Esophagus mucosa (tissue), 1 donor: ENCODE measurements at regions not wholly inside any gene's neighbourhood (a gene's known extent, or its start where the extent isn't known, plus 50 kb on each side); places are given as distances from the start of the nearest gene placed in this dataset.
"Not testable (repeated sequence)": the region's sequence is repeated elsewhere in the genome, so short reads cannot be mapped to it uniquely, and the experiment has no call there.

ENCODE experiments used
- ATAC-seq: fragments of 200-7000 bp; cut with Tn5 transposase; one replicate; pipeline ENCODE4 v1.9.1; 2020
- donor health status: DM: yes; HTN: yes; CAD: no.

DNA sequence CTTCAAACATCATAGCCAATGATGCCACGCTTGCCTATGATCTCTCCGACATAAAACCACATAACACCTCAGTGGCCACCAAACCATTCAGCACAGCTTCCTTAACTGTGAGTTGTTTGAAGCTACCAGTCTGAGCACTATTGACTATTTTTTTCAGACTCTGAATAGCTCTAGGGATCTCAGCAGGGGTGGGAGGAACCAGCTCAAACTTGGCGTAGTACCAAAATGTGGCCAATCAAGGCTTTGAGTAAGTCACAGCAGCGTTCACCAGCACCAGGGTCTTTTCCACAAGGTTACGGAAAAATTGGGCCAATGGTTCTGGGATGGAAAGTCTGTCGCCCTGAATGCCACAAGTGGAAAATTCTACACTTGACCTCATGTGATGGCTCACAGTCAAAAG is 70.6 kb downstream of the SMPDL3A start:
- no peak for ATAC-seq

DNA sequence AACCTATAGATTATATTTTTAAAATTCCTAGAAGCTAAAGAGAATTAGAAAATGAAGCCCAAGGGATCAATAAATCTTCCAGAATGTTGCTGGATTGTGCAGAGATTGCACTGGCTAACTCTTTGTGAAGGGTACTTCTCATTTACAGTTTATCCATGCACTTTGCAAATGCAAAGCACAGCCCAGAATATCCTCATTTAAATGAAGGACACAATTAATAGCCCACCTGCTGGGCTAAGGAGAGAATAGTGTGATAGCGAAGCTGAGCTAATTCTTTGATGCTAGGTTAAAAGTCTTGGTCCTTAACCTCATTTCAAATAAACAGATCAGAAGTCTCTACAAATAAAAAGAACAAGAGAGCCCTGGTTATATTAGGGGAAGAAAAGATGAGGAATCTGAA is 72.5 kb downstream of the SMPDL3A start:
- no peak for ATAC-seq

DNA sequence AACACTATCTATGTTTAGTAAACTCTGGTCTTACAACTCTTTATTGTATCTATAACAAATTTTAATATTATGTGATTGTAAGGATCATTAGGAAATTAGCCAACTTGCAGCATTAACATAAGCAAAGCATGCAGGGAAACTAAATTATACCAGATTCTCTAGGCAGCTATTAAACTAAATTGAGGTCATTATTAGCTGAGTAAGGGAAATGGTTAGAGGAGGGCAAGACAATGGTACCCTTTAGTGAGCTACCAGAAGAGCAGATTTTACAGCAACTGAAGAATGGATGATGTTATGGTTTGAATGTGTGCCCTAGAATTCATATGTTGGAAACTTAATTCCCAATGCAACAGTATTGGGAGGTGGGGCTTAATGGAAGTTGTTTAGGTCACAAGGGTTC is 79.1 kb downstream of the SMPDL3A start:
- ATAC-seq, result no peak

DNA sequence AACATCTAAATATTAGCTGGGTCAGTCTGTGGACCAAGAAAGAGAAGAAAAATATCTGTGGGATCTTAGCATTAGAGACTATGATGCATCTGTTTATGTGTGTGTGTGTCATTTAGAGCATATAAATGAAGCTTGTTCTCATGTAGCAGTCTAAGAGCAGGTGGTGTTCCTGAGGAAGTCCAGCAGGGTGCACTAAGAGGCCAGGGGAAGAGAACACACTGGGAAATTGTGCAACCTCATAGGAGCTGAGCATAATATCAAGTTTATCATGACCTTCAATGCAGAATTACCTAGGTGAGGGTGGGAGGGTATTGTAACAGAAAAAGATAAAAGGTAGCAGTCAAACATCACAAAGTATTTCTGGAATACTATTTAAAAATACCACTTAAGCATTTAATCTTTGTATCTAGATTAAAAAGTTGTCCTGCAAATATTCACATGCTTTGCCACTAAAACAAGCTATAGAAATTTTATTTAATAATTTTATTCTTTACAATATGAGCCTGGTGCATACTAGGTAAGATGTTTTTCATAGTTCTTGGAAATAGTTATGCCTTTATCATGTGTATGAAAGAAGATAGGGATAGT is 80.5 kb downstream of the SMPDL3A start:
- peak; percentile 79 for ATAC-seq

DNA sequence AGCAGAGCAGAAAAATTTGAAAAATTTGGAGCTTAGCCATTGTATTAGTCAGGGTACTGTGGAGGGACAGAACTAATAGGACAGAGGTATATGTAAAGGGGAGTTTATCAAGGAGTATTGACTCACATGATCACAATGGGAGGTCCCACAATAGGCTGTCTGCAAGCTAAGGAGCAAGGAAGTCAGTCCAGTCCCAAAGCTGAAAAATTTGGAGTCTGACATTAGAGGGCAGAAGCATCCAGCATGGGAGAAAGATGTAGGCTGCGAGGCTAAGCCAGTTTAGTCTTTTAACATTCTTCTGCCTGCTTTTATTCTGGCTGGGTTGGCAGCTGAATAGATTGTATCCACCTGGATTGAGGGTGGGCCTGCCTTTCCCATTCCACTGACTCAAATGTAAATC is 82.0 kb downstream of the SMPDL3A start:
- no peak for ATAC-seq

DNA sequence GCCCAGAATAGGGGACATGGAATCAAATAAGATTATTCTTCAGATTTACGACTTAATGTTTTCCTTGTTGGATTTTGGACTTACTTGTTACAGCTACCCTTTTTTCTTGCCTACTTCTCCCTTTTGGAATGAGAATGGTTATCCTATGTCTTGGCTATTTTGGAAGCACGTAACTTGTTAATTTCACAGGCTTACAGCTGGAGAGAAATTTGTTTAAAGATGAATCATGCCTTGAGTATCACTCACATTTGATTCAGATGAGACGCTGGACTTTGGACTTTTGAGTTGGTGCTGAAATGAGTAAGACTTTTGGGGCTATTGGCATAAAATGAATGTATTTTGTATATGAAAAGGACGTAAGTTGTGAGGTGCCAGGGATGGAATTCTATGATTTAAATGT is 83.3 kb downstream of the SMPDL3A start:
- ATAC-seq, result no peak

DNA sequence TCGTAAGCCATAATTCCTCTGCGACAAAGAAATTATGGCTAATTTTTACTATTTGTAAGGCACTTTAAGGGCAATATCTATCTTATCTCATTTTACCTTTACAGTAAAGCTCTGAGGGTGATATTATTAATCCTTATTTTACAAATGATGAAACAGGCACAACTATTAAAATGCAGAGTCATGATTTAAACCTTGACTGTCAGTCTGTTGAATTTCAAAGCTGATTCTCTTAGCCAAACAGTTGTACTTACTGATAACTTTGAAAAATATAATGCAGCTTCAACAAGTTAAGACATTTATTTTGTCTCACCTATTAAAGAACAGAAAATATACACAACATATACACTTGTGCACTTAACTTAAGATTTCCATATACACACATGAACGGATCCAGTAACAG is 88.2 kb downstream of the SMPDL3A start:
- no peak for ATAC-seq

DNA sequence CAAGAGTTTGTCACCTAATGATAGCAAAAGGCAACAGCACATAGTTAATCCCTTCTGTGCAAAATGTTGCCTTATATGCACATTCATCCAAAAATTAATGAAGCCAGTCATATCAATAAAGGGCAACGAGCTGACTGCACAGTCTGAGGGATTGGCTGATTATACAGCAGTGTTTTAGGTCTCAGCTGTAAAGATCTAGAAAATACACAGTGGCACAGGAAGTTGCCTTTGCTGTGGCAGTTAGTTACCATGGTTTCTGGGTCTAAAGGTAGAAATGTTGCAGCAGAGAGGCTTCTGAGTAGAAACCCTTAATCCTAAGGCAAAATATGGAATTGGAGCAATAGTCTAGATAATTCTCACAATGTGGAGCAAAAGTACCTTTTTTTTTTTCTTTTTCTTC is 89.7 kb downstream of the SMPDL3A start:
- no peak for ATAC-seq

DNA sequence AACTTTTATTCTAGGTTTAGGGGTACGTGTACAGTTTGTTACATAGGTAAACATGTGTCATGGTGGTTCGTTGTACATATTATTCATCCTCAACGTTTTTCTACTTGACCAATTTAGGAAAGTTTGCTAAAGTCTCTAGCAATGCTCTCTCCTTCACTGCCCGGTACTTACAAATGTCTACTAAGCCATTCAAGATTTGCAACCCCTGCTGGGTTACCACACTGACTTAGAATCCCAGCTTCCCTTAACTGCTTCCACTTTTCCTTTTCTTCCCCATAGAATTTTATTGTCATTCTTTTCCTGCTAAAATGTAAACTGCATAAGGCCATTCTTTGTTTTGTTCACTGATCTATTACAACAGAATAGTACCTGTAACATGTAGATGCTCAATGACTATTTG is 97.4 kb downstream of the SMPDL3A start:
- ATAC-seq, result no peak

DNA sequence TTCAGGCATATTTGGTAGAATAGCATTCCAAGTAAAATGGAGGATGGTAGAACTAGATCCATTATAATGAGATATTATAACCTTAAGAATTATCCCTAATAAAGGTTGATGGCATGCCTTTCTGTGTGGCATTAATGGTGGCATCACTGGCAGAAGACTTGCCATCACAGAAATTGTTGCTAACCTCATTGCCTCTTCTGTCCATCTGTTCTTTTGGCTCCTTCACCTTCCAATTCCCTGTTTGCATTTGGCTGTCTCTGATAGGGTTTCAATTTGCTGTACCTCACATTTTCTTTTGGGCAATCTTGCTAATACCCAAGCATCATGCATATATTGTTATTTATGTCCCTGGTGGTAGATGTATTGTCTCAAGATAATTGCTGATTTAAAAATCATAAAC is 98.9 kb downstream of the SMPDL3A start:
- no peak for ATAC-seq

DNA sequence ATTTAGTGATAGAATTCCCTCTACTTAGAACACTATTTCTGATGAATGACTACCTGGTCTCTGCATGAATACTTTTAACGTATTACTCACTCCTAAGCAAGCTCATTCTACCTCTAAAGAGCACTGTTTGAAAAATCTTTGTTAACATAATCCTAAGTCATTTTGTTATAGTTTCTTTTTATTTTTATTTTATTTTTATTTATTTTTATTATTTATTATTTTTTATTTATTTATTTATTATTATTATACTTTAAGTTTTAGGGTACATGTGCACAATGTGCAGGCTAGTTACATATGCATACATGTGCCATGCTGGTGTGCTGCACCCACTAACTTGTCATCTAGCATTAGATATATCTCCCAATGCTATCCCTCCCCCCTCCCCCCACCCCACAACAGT is 99.6 kb downstream of the SMPDL3A start:
- not testable (repeated sequence) for ATAC-seq

DNA sequence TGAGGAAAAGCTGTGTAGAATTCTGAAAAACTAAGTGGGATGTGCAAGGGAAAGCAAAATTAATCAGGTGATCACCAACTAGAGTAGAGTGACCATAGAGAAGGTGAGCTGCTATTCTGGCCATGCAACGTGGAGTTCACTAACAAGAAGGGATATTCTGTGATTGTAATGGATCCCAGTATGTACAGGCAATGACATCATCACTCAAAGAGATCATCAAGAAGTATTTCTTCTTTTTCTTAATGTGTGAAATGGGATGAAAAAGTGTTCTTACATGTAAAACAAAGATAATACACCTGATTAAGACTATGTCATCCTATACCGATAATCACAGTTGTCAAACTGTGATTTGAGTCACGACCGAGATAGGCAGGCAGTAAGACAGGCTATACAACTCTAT is 101.2 kb downstream of the SMPDL3A start:
- ATAC-seq, result no peak

DNA sequence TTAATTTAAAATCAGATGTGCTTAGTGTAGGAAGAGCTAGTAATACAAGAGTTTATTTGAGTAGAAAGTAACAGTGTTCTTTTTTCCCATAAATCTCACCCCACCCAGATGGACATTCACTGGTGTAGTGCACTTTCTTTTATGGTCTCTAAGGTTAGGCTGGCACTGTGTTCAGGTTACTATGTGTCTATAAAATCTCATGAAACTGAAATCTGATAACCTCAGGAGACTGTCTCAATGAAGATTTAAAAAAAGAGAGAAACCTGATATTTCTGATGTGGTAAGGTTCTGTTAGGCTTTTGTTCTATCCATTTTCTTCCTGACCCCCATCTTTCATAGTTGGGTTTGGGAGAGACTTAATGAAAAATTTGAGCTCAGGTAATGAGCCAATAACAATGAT is 101.2 kb upstream of the CLVS2 start:
- ATAC-seq, result no peak

DNA sequence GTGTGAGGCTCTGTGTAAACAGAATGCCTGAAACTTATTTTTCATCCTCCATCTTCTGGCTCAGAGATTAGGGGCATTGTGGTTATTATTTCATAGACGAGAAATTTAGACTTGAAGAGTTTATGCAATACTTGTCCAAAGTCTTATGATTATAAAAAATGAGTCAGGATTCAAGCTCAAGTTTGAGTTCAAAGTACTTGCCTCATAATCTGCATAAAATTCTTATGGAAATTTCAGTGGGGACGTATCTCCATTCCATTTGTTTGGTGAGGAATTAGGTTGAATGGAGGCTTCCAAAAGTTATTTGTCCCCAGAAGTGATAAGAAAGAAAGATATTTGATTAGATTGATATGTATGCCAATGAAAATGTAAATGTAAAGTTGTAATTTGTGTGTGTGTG is 93.7 kb upstream of the CLVS2 start:
- ATAC-seq, result no peak

DNA sequence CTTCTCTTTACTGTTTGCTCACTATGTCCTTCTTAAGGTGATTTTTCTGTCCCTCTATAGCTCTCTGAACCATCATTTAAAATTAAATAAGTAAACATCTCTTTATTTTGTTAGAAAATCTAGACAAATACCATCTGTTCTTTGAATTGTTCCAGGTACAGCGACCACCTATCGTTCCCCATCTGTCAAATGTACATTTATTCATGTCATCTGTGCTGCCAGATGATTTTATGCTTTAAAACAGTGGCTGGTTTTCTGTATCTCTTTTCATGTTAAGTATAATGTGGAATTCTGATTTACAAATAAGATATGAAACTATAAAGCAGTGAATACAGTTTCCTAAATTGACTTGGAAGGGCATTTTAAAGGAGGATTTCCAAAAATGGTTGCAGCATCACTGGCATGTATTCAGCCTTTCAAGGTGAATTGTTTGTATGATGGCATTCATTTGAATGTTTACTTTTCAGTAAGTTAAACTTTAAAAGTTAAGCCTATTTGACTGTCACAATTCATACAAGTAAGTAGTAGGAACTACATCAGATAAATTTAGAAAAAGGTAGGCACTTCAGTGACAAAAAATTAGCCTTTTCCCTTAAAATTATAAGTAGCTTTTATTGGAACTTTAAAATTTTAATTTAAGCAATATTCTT is 92.6 kb upstream of the CLVS2 start:
- ATAC-seq, result no peak

DNA sequence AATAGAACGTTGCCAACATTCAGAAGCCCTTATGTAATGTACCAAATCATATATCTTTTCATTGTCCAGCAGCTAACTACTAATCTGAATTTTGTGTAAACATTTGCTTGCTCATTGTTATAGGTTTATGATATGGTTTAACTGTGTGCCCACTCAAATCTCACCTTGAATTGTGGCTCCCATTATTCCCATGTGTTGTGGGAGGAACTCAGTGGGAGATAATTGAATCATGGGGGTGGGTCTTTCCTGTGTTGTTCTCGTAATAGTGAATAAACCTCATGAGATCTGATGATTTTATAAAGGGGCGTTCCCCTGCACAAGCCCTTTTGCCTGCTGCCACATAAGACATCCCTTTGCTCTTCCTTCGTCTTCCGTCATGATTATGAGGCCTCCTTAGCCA is 91.9 kb upstream of the CLVS2 start:
- ATAC-seq, result no peak

DNA sequence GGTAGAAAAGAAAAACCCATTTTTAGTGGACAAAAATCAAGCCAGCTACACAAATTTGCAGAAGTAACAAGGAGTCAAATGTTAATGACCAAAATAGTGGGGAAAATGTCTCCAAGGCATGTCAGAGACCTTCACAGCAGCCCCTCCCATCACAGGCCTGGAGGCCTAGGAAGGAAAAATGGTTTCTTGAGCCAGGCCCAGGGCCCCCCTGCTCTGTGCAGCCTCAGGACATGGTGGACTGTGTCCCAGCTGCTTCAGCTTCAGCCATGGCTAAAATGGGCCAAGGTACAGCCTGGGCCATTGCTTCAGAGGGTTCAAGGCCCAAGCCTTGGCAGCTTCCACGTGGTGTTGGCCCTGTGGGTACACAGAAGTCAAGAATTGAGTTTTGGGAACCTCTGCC is 82.5 kb upstream of the CLVS2 start:
- ATAC-seq, result no peak

DNA sequence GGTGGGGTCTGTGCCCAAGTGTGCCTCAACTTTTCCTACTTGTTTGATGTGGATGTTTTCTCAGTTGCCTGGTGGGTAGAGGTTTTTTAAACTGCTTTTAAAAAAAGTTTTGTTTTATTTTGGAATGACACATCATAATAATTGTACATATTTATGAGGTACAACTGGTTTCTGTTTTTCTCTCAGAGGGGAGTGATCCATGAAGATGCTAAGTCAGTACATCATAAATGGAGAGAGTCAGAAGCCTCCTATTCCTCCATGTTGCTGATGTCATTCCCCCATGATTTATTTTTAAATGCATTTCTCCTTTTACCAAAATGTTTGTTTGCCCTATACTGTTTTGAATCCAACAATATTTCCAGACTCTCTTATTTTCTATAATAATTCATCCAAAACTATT is 77.3 kb upstream of the CLVS2 start:
- ATAC-seq, result no peak

DNA sequence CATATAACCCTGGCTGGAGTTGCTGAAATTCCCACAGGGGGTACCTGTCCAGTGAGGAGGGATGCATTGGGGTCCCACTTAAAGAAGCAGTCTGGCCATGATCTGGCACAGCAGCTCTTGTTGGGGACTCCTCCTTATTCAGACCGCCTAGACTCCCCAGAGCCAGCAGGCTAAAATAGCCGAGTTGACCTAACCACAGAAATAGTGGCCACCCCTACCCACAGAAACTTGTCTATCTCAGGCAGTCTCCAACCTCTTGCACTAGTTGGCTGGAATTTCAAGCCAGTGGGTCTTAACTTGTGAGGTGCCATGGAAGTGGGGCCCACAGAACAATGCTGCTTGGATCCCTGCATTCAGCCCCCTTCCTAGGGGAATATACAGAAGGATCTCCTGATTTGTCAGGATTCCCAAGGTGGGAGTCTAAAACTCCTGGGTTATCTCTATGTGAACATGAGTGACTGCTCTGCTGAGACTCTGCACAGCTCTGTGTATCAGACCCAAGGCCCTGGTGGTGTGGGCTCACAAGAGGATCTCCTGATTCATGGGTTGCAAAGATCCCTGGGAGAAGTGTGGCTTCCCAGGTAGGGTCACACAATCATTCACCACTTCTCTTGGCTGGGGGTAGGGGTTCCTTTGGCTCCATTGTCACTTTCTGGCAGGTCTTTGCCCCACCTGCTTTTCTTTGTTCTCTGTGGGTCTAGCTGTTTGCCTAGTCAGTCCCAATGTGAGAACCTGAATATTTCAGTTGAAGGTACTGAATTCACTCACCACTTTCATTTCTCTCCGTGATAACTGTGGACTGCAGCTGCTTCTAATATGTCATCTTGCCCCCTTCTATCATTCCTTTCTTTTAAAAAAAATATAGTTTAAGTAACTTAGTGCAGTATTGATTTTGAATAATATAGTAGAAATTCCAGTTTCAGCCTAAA is 65.5 kb upstream of the CLVS2 start:
- no peak for ATAC-seq

DNA sequence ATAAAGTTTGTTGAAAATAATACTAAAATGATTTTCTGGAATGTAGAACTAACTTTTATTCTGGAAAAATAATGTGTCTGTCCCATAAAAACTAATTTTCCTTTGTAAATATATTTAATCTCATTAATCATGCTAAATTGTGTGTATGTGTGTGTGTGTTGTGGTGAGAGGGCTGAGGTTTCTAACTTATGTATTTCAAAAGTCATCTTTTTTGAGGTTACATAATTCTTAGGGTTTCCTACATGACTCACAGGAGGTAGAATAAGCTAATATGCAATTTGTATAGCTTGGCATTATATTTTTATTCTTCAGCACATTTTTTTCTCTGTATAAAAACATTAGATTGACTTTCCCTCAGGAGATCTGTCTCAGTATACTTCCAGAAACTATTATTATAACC is 64.1 kb upstream of the CLVS2 start:
- ATAC-seq, result no peak

DNA sequence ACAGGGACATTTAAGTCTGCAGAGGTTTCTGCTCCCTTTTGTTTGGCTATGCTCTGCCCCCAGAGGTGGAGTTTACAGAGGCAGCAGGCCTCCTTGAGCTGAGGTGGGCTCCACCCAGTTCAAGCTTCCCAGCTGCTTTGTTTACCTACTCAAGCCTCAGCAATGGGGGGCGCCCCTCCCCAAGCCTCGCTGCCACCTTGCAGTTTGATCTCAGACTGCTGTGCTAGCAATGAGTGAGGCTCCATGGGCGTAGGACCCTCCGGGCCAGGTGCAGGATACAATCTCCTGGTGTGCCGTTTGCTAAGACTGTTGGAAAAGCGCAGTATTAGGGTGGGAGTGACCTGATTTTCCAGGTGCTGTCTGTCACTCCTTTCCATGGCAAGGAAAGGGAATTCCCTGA is 51.1 kb upstream of the CLVS2 start:
- ATAC-seq, result not testable (repeated sequence)
